IPS DF 19.7 (cell line): ENCODE measurements at regions not wholly inside any gene's neighbourhood (a gene's known extent, or its start where the extent isn't known, plus 50 kb on each side); places are given as distances from the start of the nearest gene placed in this dataset.
"Not testable (repeated sequence)": the region's sequence is repeated elsewhere in the genome, so short reads cannot be mapped to it uniquely, and the experiment has no call there.

ENCODE experiments used
- DNase-seq: peaks from one replicate; pipeline ENCODE4 v3.0.0-alpha.2; 2013; ENCODE audit warnings: low read depth, low spot score

GRCh38 chr5:93220431-93220830, 360.6 kb downstream of the NR2F1-AS1 start:
- no peak for DNase-seq

GRCh38 chr5:93219641-93220145, 361.3 kb downstream of the NR2F1-AS1 start:
- DNase-seq = no peak

GRCh38 chr5:93213111-93213794, 367.8 kb downstream of the NR2F1-AS1 start:
- not testable (repeated sequence) for DNase-seq

- DNase-seq = no peak
These were observed 371.5 kb downstream of the NR2F1-AS1 start for GRCh38 chr5:93209476-93209875.

GRCh38 chr5:93208141-93208751, 372.8 kb downstream of the NR2F1-AS1 start:
- no peak for DNase-seq

- no peak for DNase-seq
These were observed 374.8 kb downstream of the NR2F1-AS1 start for GRCh38 chr5:93206203-93206602.

GRCh38 chr5:93201061-93201460, 380.0 kb downstream of the NR2F1-AS1 start:
- no peak for DNase-seq

GRCh38 chr5:93196986-93197385, 384.0 kb downstream of the NR2F1-AS1 start:
- no peak for DNase-seq

GRCh38 chr5:93193431-93194347, 387.3 kb downstream of the NR2F1-AS1 start:
- DNase-seq = no peak

- DNase-seq = no peak
These were observed 388.3 kb downstream of the NR2F1-AS1 start for GRCh38 chr5:93192683-93193082.

- no peak for DNase-seq
These were observed 388.9 kb downstream of the NR2F1-AS1 start for GRCh38 chr5:93192087-93192486.

- DNase-seq = no peak
These were observed 389.8 kb downstream of the NR2F1-AS1 start for GRCh38 chr5:93191035-93191817.

- DNase-seq = no peak
These were observed 391.3 kb downstream of the NR2F1-AS1 start for GRCh38 chr5:93189707-93190120.

GRCh38 chr5:93188876-93189485, 392.0 kb downstream of the NR2F1-AS1 start:
- DNase-seq = no peak

- no peak for DNase-seq
These were observed 394.8 kb downstream of the NR2F1-AS1 start for GRCh38 chr5:93186076-93186682.

GRCh38 chr5:93184041-93184440, 397.0 kb downstream of the NR2F1-AS1 start:
- no peak for DNase-seq

- no peak for DNase-seq
These were observed 401.6 kb downstream of the NR2F1-AS1 start for GRCh38 chr5:93179466-93179865.

- DNase-seq = no peak
These were observed 406.1 kb downstream of the NR2F1-AS1 start for GRCh38 chr5:93174930-93175329.

GRCh38 chr5:93165559-93165958, 415.5 kb downstream of the NR2F1-AS1 start:
- DNase-seq = no peak

GRCh38 chr5:93164690-93165089, 416.3 kb downstream of the NR2F1-AS1 start:
- DNase-seq = no peak
